ENCODE measurements at regions not wholly inside any gene's neighbourhood (a gene's known extent, or its start where the extent isn't known, plus 50 kb on each side); places are given as distances from the start of the nearest gene placed in this dataset.

DNA sequence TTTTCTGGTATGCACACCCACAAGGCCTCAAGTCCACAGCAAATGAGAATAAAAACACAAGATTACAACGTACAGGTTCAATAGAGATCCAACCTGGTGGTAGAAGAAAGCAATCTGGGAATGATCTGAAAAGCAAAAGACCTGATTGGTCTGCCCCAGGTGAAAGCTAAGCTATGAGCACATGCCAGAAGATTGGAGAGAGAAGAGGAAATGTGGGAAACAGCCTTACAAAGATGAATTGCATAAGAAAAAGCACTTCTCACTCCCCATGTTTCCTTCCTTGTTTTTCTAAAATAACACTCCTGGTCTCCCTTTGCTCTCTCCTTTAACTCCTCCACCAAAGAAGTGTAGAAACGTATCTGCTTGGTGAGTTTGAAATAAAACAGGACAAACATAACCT is 77.3 kb upstream of the ANO6 start:
- TF ChIP-seq POLR2AphosphoS5 (IDR thresholded peaks at IDR 0.05; ENCODE audit: insufficient read depth in 1 of 2, low read depth in 1 of 2) (no peak), POLR2A (IDR thresholded peaks at IDR 0.05) (no peak)
- TF ChIP-seq, protein P1, sequence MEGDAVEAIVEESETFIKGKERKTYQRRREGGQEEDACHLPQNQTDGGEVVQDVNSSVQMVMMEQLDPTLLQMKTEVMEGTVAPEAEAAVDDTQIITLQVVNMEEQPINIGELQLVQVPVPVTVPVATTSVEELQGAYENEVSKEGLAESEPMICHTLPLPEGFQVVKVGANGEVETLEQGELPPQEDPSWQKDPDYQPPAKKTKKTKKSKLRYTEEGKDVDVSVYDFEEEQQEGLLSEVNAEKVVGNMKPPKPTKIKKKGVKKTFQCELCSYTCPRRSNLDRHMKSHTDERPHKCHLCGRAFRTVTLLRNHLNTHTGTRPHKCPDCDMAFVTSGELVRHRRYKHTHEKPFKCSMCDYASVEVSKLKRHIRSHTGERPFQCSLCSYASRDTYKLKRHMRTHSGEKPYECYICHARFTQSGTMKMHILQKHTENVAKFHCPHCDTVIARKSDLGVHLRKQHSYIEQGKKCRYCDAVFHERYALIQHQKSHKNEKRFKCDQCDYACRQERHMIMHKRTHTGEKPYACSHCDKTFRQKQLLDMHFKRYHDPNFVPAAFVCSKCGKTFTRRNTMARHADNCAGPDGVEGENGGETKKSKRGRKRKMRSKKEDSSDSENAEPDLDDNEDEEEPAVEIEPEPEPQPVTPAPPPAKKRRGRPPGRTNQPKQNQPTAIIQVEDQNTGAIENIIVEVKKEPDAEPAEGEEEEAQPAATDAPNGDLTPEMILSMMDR (IDR thresholded peaks at IDR 0.05): no peak

All from vagina (tissue), 2 donors.